HG03354 (cell line): ENCODE measurements at regions not wholly inside any gene's neighbourhood (a gene's known extent, or its start where the extent isn't known, plus 50 kb on each side); places are given as distances from the start of the nearest gene placed in this dataset.

ENCODE experiments used
- ATAC-seq: cut with Tn5 transposase; IDR thresholded peaks from one replicate; pipeline ENCODE4 v1.9.1; 2021; ENCODE audit warnings: mild to moderate bottlenecking; ENCODE audit not compliant: unreplicated experiment, poor library complexity, severe bottlenecking

GRCh38 chr9:87109231-87109631 lies 161.9 kb upstream of the GAS1 start:
- ATAC-seq: no peak

DNA sequence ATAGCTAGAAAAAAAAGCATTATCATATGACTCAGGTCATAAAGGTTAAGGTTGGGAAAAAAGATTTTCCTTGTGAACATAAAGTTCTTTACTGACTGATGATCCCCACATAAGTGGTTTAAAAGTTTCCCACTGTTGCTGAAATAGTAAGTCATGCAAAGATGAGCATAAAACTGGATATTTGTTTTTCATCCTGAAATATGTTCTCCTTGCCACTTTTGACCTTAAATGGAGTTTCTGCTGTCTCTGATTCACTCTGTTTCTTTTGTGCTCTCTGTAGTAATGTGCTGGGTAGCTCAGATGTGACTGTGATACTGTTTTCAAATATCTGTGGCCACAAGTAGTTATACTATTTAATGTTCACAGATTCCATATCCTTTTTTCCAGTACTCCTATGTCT lies 162.5 kb upstream of the GAS1 start:
- no peak for ATAC-seq

- no peak for ATAC-seq
Measured at GRCh38 chr9:87111010-87111409, 163.7 kb upstream of the GAS1 start.

DNA sequence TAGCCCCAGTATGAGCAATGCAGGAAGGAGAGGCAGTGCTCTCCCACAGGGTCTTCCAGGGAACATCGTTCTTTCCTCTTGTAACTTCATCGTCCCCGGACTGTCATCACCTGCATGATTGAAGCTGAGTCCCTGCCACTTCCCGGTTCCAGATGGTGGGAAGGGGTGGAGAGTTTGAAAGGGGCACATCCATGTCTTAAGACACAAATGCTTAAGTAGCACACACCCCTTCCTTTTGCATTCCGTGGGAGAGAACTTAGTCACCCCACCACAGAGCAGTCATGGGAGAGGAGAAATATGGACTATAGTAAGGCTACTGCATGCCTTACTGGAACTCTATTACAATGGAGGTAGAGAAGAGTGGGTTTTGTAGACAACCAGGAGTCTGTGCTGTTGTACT lies 165.3 kb upstream of the GAS1 start:
- no peak for ATAC-seq

GRCh38 chr9:87113874-87114273 lies 166.6 kb upstream of the GAS1 start:
- ATAC-seq: no peak

- ATAC-seq: no peak
Measured at GRCh38 chr9:87115785-87116184, 168.5 kb upstream of the GAS1 start.

GRCh38 chr9:87116492-87116891 lies 169.2 kb upstream of the GAS1 start:
- ATAC-seq: no peak

GRCh38 chr9:87118594-87118993 lies 171.3 kb upstream of the GAS1 start:
- no peak for ATAC-seq

- no peak for ATAC-seq
Measured at GRCh38 chr9:87119328-87119881, 172.1 kb upstream of the GAS1 start.

- no peak for ATAC-seq
Measured at GRCh38 chr9:87120610-87121009, 173.3 kb upstream of the GAS1 start.

GRCh38 chr9:87122947-87123685 lies 175.8 kb upstream of the GAS1 start:
- no peak for ATAC-seq

DNA sequence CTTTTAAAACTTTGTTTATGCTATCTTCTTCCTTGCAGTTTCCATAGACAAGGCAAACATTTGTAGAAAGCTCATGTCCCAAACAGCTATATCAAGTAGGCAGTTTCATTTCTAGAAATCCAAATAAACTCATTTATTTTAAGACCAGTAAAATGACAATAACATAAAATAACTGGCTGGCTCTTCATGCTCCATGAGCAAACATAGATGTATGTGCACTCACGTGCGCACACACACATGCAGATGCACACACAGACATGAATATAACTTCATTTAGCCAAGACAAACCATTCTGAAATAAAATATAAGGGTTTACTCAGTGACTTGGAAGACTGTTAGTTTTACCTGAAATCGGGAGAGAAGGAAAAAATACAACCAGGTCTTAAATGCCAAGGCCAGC lies 176.5 kb upstream of the GAS1 start:
- no peak for ATAC-seq

DNA sequence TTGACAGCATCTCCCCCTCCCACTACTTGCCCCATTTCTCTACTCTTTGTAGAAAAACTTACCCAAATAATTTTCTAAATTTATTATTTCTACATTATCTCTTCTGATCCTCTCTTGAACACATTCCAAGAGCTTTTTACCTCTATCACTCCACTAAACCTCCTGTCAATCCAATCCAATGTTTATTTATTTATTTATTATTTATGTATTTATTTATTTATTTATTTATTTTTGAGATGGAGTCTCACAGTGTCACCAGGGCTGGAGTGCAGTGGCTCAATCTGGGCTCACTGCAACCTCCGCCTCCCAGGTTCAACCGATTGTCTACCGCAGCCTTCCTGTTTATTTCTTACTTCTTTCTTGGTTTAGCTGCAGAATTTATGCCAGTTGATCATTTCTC lies 178.5 kb upstream of the GAS1 start:
- no peak for ATAC-seq

DNA sequence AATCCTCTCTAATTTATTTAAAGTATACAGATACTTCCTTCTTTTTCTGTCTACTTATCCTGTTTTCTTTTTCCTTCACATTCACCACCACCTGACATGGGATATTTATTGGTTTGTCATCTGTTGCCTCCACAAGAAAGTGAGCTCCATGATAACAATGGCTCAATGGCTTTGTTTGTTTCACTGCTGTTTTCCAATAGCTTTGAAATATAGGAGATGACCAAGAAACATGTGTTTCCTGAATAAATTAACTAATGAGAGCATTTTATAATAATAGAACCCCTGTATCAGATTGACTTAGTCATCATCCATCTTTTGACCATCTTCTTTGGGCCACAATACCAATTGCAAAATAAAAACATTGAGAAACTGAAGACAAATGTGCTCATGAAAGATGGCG lies 180.2 kb upstream of the GAS1 start:
- ATAC-seq: no peak

DNA sequence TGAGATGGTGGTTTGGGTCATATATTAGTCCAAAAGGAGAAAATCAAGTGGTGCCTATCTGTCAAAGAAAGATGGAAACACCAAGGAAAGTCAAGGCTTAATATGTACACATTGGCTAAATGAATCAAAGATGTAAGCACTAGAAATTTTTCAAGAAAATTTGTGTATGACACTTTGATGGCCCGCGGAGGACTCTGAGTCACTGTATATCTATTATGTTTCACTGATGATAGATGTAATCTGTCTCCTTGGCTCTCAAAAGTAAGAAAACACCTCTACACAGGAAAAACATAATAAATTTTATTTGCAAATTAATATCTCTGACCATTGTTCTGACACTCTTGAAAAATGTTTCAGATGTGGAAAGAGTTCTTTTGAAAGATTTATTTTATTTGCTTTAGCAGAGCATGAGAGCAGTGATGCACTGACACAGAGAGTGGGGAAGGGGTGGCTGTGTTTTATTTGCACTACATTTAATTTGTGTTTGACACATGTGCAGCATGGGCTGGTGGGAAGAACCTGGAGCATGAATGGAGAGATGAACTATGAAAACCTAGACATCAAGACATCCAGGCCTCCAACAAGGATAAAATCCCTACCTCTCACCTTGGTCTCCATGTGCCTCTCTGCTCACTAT lies 180.8 kb upstream of the GAS1 start:
- no peak for ATAC-seq

GRCh38 chr9:87128844-87129493 lies 181.7 kb upstream of the GAS1 start:
- no peak for ATAC-seq

GRCh38 chr9:87135074-87135473 lies 187.8 kb upstream of the GAS1 start:
- no peak for ATAC-seq

DNA sequence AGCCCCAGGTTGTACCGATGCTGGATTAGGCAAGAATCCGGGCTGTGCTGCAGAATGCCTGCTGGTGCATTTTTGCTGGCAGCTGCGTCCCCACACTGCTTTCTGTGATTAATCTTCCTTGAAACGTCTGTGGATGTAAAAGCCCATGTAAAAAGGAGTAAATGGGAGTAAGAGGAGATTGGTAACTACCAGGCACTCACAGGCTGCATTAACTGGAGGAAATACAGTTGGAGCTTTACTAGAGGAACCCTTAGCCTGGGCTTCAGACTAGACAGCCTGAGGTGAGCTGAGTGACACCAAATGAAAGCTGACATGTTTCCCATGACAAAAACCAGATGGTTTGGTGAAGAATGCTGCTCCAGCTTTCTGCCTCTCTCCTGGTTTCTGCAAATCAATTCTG lies 190.4 kb upstream of the GAS1 start:
- no peak for ATAC-seq

GRCh38 chr9:87138128-87139040 lies 191.1 kb upstream of the GAS1 start:
- ATAC-seq: no peak
